ENCODE measurements at regions not wholly inside any gene's neighbourhood (a gene's known extent, or its start where the extent isn't known, plus 50 kb on each side); places are given as distances from the start of the nearest gene placed in this dataset.
"Not testable (repeated sequence)": the region's sequence is repeated elsewhere in the genome, so short reads cannot be mapped to it uniquely, and the experiment has no call there.

GRCh38 chr1:189253601-189254350 is 1223.9 kb downstream of the BRINP3 start:
- H3K9me3 ChIP-seq (ENCODE audit: control insufficient read depth in 4 of 4, low read length in 3 of 4) = peaks cover 0 to 5% (median 0%) of the 10 kb centered on the region in 4 donors
- DNase-seq (ENCODE audit: low spot score) = no peak
- H3K36me3 ChIP-seq (ENCODE audit: control insufficient read depth in 4 of 4, insufficient read depth in 3 of 4, low read depth in 1 of 4, low read length in 3 of 4) = no peaks in the 10 kb centered on the region
- no peak overlapping the region for H3K4me3 ChIP-seq (ENCODE audit: low read depth in 1 of 3, low read length in 3 of 3)
- no peak overlapping the region for H3K27ac ChIP-seq (ENCODE audit: low read depth in 1 of 2, low read length in 2 of 2)
- H3K9ac ChIP-seq (ENCODE audit: low read depth in 1 of 2, low read length in 2 of 2) = no peak overlapping the region
- TF ChIP-seq HNF4A (conservative IDR thresholded peaks at IDR 0.05) (no peak), REST (IDR thresholded peaks at IDR 0.05) (no peak), FOXA1 (IDR thresholded peaks at IDR 0.05) (no peak), YY1 (IDR thresholded peaks at IDR 0.05) (no peak), JUND (IDR thresholded peaks at IDR 0.05) (no peak), NR2F2 (IDR thresholded peaks at IDR 0.05) (no peak), GABPA (IDR thresholded peaks at IDR 0.05 in 1 of 2, conservative IDR thresholded peaks at IDR 0.05 in 1 of 2) (no peak), EGR1 (IDR thresholded peaks at IDR 0.05; ENCODE audit: low read depth in 2 of 2) (no peak), RXRA (IDR thresholded peaks at IDR 0.05) (no peak), HNF4G (IDR thresholded peaks at IDR 0.05) (no peak), SP1 (IDR thresholded peaks at IDR 0.05) (no peak)
- TF ChIP-seq, protein P1, sequence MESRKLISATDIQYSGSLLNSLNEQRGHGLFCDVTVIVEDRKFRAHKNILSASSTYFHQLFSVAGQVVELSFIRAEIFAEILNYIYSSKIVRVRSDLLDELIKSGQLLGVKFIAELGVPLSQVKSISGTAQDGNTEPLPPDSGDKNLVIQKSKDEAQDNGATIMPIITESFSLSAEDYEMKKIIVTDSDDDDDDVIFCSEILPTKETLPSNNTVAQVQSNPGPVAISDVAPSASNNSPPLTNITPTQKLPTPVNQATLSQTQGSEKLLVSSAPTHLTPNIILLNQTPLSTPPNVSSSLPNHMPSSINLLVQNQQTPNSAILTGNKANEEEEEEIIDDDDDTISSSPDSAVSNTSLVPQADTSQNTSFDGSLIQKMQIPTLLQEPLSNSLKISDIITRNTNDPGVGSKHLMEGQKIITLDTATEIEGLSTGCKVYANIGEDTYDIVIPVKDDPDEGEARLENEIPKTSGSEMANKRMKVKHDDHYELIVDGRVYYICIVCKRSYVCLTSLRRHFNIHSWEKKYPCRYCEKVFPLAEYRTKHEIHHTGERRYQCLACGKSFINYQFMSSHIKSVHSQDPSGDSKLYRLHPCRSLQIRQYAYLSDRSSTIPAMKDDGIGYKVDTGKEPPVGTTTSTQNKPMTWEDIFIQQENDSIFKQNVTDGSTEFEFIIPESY (IDR thresholded peaks at IDR 0.05) = no peak
- TF ChIP-seq, protein P2, sequence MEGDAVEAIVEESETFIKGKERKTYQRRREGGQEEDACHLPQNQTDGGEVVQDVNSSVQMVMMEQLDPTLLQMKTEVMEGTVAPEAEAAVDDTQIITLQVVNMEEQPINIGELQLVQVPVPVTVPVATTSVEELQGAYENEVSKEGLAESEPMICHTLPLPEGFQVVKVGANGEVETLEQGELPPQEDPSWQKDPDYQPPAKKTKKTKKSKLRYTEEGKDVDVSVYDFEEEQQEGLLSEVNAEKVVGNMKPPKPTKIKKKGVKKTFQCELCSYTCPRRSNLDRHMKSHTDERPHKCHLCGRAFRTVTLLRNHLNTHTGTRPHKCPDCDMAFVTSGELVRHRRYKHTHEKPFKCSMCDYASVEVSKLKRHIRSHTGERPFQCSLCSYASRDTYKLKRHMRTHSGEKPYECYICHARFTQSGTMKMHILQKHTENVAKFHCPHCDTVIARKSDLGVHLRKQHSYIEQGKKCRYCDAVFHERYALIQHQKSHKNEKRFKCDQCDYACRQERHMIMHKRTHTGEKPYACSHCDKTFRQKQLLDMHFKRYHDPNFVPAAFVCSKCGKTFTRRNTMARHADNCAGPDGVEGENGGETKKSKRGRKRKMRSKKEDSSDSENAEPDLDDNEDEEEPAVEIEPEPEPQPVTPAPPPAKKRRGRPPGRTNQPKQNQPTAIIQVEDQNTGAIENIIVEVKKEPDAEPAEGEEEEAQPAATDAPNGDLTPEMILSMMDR (IDR thresholded peaks at IDR 0.05; ENCODE audit: low read depth, low read length, missing input control) = no peak
- TF ChIP-seq, protein P3, sequence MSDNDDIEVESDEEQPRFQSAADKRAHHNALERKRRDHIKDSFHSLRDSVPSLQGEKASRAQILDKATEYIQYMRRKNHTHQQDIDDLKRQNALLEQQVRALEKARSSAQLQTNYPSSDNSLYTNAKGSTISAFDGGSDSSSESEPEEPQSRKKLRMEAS (IDR thresholded peaks at IDR 0.05) = no peak
- 76% methylated on average over 18 of the region's 18 CpGs for WGBS
- no peaks in the 10 kb centered on the region for H3K4me1 ChIP-seq (ENCODE audit: control insufficient read depth in 4 of 4, insufficient read depth in 4 of 4, low read length in 3 of 4)
- H3K27me3 ChIP-seq (ENCODE audit: control insufficient read depth in 4 of 4, insufficient read depth in 4 of 4, low read length in 3 of 4) = no peaks in the 10 kb centered on the region

DNA sequence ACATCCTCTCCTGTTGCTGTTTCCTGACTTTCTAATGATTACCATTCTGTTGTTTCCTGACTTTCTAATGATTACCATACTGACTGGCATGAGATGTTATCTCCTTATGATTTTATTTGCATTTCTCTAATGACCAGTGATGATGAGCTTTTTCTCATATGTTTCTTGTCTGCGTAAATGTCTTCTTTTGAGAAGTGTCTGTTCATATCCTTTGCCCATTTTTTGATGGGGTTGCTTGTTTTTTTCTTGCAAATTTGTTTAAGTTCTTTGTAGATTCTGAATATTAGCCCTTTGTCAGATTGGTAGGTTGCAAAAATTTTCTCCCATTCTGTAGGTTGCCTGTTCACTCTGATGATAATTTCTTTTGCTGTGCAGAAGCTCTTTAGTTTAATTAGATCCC is 1216.5 kb downstream of the BRINP3 start:
- H3K9me3 ChIP-seq (ENCODE audit: control insufficient read depth in 4 of 4, low read length in 3 of 4); H3K27ac ChIP-seq (ENCODE audit: low read depth in 1 of 2, low read length in 2 of 2); H3K4me1 ChIP-seq (ENCODE audit: control insufficient read depth in 4 of 4, insufficient read depth in 4 of 4, low read length in 3 of 4); DNase-seq (ENCODE audit: low spot score); H3K27me3 ChIP-seq (ENCODE audit: control insufficient read depth in 4 of 4, insufficient read depth in 4 of 4, low read length in 3 of 4); H3K9ac ChIP-seq (ENCODE audit: low read depth in 1 of 2, low read length in 2 of 2); H3K36me3 ChIP-seq (ENCODE audit: control insufficient read depth in 4 of 4, insufficient read depth in 3 of 4, low read depth in 1 of 4, low read length in 3 of 4); H3K4me3 ChIP-seq (ENCODE audit: low read depth in 1 of 3, low read length in 3 of 3): not testable (repeated sequence)
- WGBS = 89% methylated on average over 1 of the region's 1 CpG

All from liver (tissue), 8 donors.